H9 (cell line): ENCODE measurements at regions not wholly inside any gene's neighbourhood (a gene's known extent, or its start where the extent isn't known, plus 50 kb on each side); places are given as distances from the start of the nearest gene placed in this dataset.

Source experiments
- DNase-seq: peaks from one replicate; pipeline ENCODE4 v3.0.0-alpha.2; 2017
- H2AFZ ChIP-seq: one replicate; pipeline ENCODE4 v1.6.1; 2013; ENCODE audit warnings: mild to moderate bottlenecking, low read length, control low read depth, moderate library complexity
- H2AK5ac ChIP-seq: 2 replicates; pipeline ENCODE4 v1.6.1; 2013; ENCODE audit warnings: low read length, control low read depth, mixed read lengths; ENCODE audit not compliant: insufficient read length
- H2BK120ac ChIP-seq: one replicate; pipeline ENCODE4 v1.6.1; 2013; ENCODE audit warnings: low read depth, mild to moderate bottlenecking, low read length, control low read depth, inconsistent platforms; ENCODE audit not compliant: poor library complexity, severe bottlenecking
- H2BK12ac ChIP-seq: 2 replicates; pipeline ENCODE4 v1.6.1; 2013; ENCODE audit warnings: low read length, control low read depth, mixed read lengths, low read depth; ENCODE audit not compliant: insufficient read length
- H2BK15ac ChIP-seq: 2 replicates; pipeline ENCODE4 v1.6.1; 2013; ENCODE audit warnings: low read depth, low read length, control low read depth
- H2BK20ac ChIP-seq: one replicate; pipeline ENCODE4 v1.6.1; 2013; ENCODE audit warnings: low read depth, mild to moderate bottlenecking, low read length, control low read depth, inconsistent platforms; ENCODE audit not compliant: poor library complexity, severe bottlenecking
- H2BK5ac ChIP-seq: 2 replicates; pipeline ENCODE4 v1.6.1; 2013; ENCODE audit warnings: low read length, control low read depth, mixed read lengths; ENCODE audit not compliant: insufficient read length
- H3K14ac ChIP-seq: 2 replicates; pipeline ENCODE4 v1.6.1; 2013; ENCODE audit warnings: low read length, control low read depth; ENCODE audit not compliant: insufficient read depth
- H3K18ac ChIP-seq: 2 replicates; pipeline ENCODE4 v1.6.1; 2013; ENCODE audit warnings: low read depth, mild to moderate bottlenecking, mixed read lengths, low read length, control low read depth; ENCODE audit not compliant: insufficient read length
- H3K23ac ChIP-seq: 2 replicates; pipeline ENCODE4 v1.6.1; 2013; ENCODE audit warnings: low read length, control low read depth, mixed read lengths, low read depth; ENCODE audit not compliant: insufficient read length
- H3K23me2 ChIP-seq: 2 replicates; pipeline ENCODE4 v1.6.1; 2013; ENCODE audit warnings: low read depth, mild to moderate bottlenecking, mixed read lengths, low read length, control low read depth; ENCODE audit not compliant: insufficient read length, poor library complexity, severe bottlenecking
- H3K27ac ChIP-seq: 2 replicates; pipeline ENCODE4 v1.5.1; 2013; ENCODE audit warnings: low read length, control low read depth, mixed read lengths, low read depth; ENCODE audit not compliant: insufficient read length
- H3K27me3 ChIP-seq: 2 replicates; pipeline ENCODE4 v1.6.1; 2013; ENCODE audit warnings: low read length, control low read depth, inconsistent platforms; ENCODE audit not compliant: insufficient read depth
- H3K4ac ChIP-seq: 2 replicates; pipeline ENCODE4 v1.6.1; 2013; ENCODE audit warnings: low read depth, mild to moderate bottlenecking, control low read depth, inconsistent platforms, low read length, moderate library complexity
- H3K4me1 ChIP-seq: 2 replicates; pipeline ENCODE4 v1.6.1; 2013; ENCODE audit warnings: low read length, control low read depth, inconsistent platforms; ENCODE audit not compliant: insufficient read depth
- H3K4me2 ChIP-seq: 2 replicates; pipeline ENCODE4 v1.6.1; 2013; ENCODE audit warnings: low read length, control low read depth, mixed read lengths; ENCODE audit not compliant: insufficient read length, insufficient read depth
- H3K56ac ChIP-seq: 2 replicates; pipeline ENCODE4 v1.6.1; 2013; ENCODE audit warnings: low read depth, mild to moderate bottlenecking, mixed read lengths, low read length, control low read depth; ENCODE audit not compliant: insufficient read length
- H3K79me1 ChIP-seq: 2 replicates; pipeline ENCODE4 v1.6.1; 2013; ENCODE audit warnings: low read depth, mild to moderate bottlenecking, moderate library complexity, low read length, control low read depth, inconsistent platforms; ENCODE audit not compliant: insufficient read depth, poor library complexity, severe bottlenecking
- H3K79me2 ChIP-seq: 2 replicates; pipeline ENCODE4 v1.6.1; 2013; ENCODE audit warnings: low read length, control low read depth, inconsistent platforms; ENCODE audit not compliant: insufficient read depth
- H3K9ac ChIP-seq: 2 replicates; pipeline ENCODE4 v1.6.1; 2013; ENCODE audit warnings: low read length, control low read depth, mixed read lengths; ENCODE audit not compliant: insufficient read length; ENCODE audit errors: extremely low read depth
- H3K9me3 ChIP-seq: one replicate; pipeline ENCODE4 v1.6.1; 2013; ENCODE audit warnings: low read depth, low read length, inconsistent platforms; ENCODE audit not compliant: control insufficient read depth
- H3T11ph ChIP-seq: one replicate; pipeline ENCODE4 v1.6.1; 2013; ENCODE audit warnings: mild to moderate bottlenecking, low read length, control low read depth, inconsistent platforms
- H4K20me1 ChIP-seq: one replicate; pipeline ENCODE4 v1.6.1; 2013; ENCODE audit not compliant: control insufficient read depth, insufficient read length, insufficient read depth
- H4K5ac ChIP-seq: 2 replicates; pipeline ENCODE4 v1.6.1; 2013; ENCODE audit warnings: low read depth, mild to moderate bottlenecking, mixed read lengths, low read length, control low read depth; ENCODE audit not compliant: insufficient read length
- H4K8ac ChIP-seq: replicated peaks from 2 replicates; pipeline ENCODE4 v1.6.1; 2013; ENCODE audit warnings: low read length, control low read depth, mixed read lengths, low read depth; ENCODE audit not compliant: insufficient read length
- H4K91ac ChIP-seq: 2 replicates; pipeline ENCODE4 v1.6.1; 2013; ENCODE audit warnings: low read depth, mild to moderate bottlenecking, moderate library complexity, mixed read lengths, low read length, control low read depth; ENCODE audit not compliant: insufficient read length
- H3K27ac Mint-ChIP-seq, 3 experiments: 2 replicates in 2 of 3; 3 replicates in 1 of 3; pipeline ENCODE4 v1.8.0; 2020 to 2021; ENCODE audit warnings: mixed read lengths in 3 of 3, mild to moderate bottlenecking in 1 of 3, moderate library complexity in 1 of 3
- H3K27me3 Mint-ChIP-seq: 2 replicates; pipeline ENCODE4 v1.8.0; 2021; ENCODE audit warnings: low read depth, mild to moderate bottlenecking, moderate library complexity, mixed read lengths
- H3K36me3 Mint-ChIP-seq, 3 experiments: 2 replicates in 2 of 3; 3 replicates in 1 of 3; pipeline ENCODE4 v1.8.0; 2020 to 2021; ENCODE audit warnings: low read depth in 3 of 3, mixed read lengths in 3 of 3; ENCODE audit not compliant: insufficient read depth in 1 of 3
- H3K4me1 Mint-ChIP-seq, 2 experiments: 2 replicates each; pipeline ENCODE4 v1.8.0; 2020; ENCODE audit warnings: mixed read lengths in 2 of 2
- H3K4me3 Mint-ChIP-seq, 2 experiments: 2 replicates in 1 of 2; 3 replicates in 1 of 2; pipeline ENCODE4 v1.8.0; 2020 to 2021; ENCODE audit warnings: mild to moderate bottlenecking in 2 of 2, mixed read lengths in 2 of 2, moderate library complexity in 1 of 2
- H3K9me3 Mint-ChIP-seq, 2 experiments: 2 replicates in 1 of 2; 3 replicates in 1 of 2; pipeline ENCODE4 v1.8.0; 2020; ENCODE audit warnings: mild to moderate bottlenecking in 2 of 2, mixed read lengths in 2 of 2, moderate library complexity in 1 of 2
- WGBS: extraction: QIAGEN DNeasy Blood & Tissue Kit; methylation state at CpG from one replicate; pipeline ENCODE4 v1.1.7; 2013; ENCODE audit warnings: missing lambda C conversion rate, low lambda C conversion rate, mixed read lengths; ENCODE audit not compliant: insufficient read length; ENCODE audit errors: extremely low coverage; 5-methylcytosine and 5-hydroxymethylcytosine counted together
- TF ChIP-seq, protein P1 (sequence below): fragments of 200-600 bp; sonication (generic); conservative IDR thresholded peaks from 3 replicates; pipeline ENCODE4 v1.8.0; 2021; ENCODE audit warnings: antibody characterized with exemption, mild to moderate bottlenecking

DNA sequence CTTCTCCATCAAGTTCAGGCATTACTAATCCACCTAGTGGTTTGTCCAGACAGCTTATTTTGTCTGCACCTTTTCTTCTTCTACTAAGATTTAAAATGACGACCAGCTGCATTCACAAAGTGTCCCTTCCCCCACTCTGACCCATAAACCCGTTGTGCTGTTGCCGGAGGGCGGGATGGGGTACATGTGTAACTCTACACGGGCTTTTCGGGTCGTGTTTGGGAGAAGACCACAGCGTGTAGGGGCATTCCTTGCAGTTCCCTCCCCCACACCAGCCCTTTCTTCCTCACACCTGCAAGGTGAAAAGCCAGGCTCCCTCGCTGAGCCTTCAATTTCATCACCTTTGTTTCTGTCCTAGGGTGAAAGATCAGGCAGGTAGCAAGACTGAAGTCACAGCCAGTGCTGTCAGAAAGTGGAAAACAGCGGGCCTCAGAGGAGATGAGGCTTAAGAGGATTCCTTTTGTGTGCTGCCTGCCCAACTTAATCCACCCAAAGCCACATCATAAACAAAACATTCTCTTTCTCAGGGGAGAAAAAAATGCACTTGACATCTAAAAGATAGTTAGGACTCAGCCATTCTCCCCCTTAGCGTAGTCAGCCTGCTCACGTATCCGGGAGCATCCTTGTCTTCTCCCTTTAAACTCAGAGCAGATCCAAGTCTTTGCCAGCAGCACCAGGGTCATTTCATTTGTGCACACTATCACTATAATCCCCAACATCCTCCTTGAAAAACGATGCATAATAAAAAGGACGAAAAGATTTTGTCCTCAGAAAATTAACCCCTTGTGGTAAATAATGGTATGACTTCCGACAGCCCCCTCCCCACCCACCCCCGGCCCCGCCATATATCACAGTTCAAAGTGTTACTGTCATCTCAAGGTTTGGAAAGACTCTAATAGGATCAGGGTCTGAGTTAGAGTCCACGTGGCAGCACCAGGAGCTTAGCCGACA, 599.0 kb downstream of the RAB28 start:
- no peaks in the 10 kb centered on the region for H3K23me2 ChIP-seq
- H3K9ac ChIP-seq, result no peak overlapping the region
- H3K4me2 ChIP-seq, result no peak overlapping the region
- H2BK15ac ChIP-seq, result no peak overlapping the region
- no peaks in the 10 kb centered on the region for H4K20me1 ChIP-seq
- no peaks in the 10 kb centered on the region for H3K79me2 ChIP-seq
- H3K18ac ChIP-seq, result no peak overlapping the region
- H3K27me3 ChIP-seq, result no peaks in the 10 kb centered on the region
- H2BK120ac ChIP-seq, result no peak overlapping the region
- H3K56ac ChIP-seq, result no peak overlapping the region
- H4K8ac ChIP-seq, result no peak overlapping the region
- no peak overlapping the region for H3K14ac ChIP-seq
- H2BK20ac ChIP-seq, result no peak overlapping the region
- no peak overlapping the region for H2AFZ ChIP-seq
- H3K23ac ChIP-seq, result no peak overlapping the region
- Mint-ChIP-seq H3K9me3 (peaks cover 3 to 4% of the 10 kb centered on the region in 2 experiments; a peak in 4 of 5 replicates), H3K4me1 (peaks cover 21 to 31% of the 10 kb centered on the region in 2 experiments), H3K27ac (peak overlapping the region; percentile 9 to 98 (median 71); a peak in 6 of 7 replicates), H3K36me3 (peaks cover 0 to 8% (median 0%) of the 10 kb centered on the region in 3 experiments; a peak in 1 of 7 replicates), H3K4me3 (peak overlapping the region; percentile 32 to 34; a peak in 4 of 5 replicates), H3K27me3 (no peaks in the 10 kb centered on the region)
- H3K4ac ChIP-seq, result no peak overlapping the region
- no peak overlapping the region for H3T11ph ChIP-seq
- no peaks in the 10 kb centered on the region for H3K4me1 ChIP-seq
- H4K91ac ChIP-seq, result no peak overlapping the region
- H2BK12ac ChIP-seq, result no peak overlapping the region
- no peak overlapping the region for H3K27ac ChIP-seq
- DNase-seq, result no peak
- H2BK5ac ChIP-seq, result no peak overlapping the region
- no peak overlapping the region for H4K5ac ChIP-seq
- no peaks in the 10 kb centered on the region for H3K79me1 ChIP-seq
- H3K9me3 ChIP-seq, result no peaks in the 10 kb centered on the region
- H2AK5ac ChIP-seq, result no peak overlapping the region
- WGBS, result no CpG with 5 or more reads among the region's 20 CpGs
- TF ChIP-seq, protein P1, sequence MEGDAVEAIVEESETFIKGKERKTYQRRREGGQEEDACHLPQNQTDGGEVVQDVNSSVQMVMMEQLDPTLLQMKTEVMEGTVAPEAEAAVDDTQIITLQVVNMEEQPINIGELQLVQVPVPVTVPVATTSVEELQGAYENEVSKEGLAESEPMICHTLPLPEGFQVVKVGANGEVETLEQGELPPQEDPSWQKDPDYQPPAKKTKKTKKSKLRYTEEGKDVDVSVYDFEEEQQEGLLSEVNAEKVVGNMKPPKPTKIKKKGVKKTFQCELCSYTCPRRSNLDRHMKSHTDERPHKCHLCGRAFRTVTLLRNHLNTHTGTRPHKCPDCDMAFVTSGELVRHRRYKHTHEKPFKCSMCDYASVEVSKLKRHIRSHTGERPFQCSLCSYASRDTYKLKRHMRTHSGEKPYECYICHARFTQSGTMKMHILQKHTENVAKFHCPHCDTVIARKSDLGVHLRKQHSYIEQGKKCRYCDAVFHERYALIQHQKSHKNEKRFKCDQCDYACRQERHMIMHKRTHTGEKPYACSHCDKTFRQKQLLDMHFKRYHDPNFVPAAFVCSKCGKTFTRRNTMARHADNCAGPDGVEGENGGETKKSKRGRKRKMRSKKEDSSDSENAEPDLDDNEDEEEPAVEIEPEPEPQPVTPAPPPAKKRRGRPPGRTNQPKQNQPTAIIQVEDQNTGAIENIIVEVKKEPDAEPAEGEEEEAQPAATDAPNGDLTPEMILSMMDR, result peak; percentile 53
